ENCODE measurements at regions not wholly inside any gene's neighbourhood (a gene's known extent, or its start where the extent isn't known, plus 50 kb on each side); places are given as distances from the start of the nearest gene placed in this dataset.

DNA sequence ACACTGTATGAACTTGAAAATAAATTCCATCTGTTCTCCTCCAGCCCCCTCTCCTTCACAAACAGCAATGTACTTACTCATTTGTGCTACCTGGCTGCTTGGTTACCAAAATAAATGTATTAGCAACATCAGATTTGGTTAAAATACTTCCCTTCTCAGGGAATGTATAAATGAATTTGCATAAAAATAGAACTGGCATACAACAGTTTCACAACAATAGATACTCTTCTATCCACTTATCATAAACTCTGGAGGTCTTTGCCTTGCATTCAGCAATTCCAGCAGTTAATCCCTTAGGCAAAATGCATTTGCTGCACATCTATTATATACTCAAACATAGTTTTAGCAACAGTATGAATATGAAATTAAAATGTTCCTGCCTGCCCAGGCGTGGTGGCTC, 658.2 kb downstream of the CENPC start:
- intact Hi-C loops (cut with DNase I; ENCODE audit: low total_unique reads): no loop called here
- DNase-seq: no peak
- Histone ChIP-seq H3K27ac (no peak overlapping the region), H3K9me3 (peaks cover 0 to 16% (median 8%) of the 10 kb centered on the region in 8 donors), H3K4me1 (no peaks in the 10 kb centered on the region), H3K27me3 (replicated peaks in 1 of 7) (no peaks in the 10 kb centered on the region), H3K36me3 (no peaks in the 10 kb centered on the region), H3K4me3 (no peak overlapping the region)
- 67 to 94% (median 83%) methylated on average over 1 of the region's 1 CpG for WGBS, 5 donors
- TF ChIP-seq POLR2A (IDR thresholded peaks at IDR 0.05): no peak
- TF ChIP-seq, protein P1, sequence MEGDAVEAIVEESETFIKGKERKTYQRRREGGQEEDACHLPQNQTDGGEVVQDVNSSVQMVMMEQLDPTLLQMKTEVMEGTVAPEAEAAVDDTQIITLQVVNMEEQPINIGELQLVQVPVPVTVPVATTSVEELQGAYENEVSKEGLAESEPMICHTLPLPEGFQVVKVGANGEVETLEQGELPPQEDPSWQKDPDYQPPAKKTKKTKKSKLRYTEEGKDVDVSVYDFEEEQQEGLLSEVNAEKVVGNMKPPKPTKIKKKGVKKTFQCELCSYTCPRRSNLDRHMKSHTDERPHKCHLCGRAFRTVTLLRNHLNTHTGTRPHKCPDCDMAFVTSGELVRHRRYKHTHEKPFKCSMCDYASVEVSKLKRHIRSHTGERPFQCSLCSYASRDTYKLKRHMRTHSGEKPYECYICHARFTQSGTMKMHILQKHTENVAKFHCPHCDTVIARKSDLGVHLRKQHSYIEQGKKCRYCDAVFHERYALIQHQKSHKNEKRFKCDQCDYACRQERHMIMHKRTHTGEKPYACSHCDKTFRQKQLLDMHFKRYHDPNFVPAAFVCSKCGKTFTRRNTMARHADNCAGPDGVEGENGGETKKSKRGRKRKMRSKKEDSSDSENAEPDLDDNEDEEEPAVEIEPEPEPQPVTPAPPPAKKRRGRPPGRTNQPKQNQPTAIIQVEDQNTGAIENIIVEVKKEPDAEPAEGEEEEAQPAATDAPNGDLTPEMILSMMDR (IDR thresholded peaks at IDR 0.05 in 8 of 11, conservative IDR thresholded peaks at IDR 0.05 in 3 of 11): no peak
- no peak for TF ChIP-seq POLR2AphosphoS5 (IDR thresholded peaks at IDR 0.05)

DNA sequence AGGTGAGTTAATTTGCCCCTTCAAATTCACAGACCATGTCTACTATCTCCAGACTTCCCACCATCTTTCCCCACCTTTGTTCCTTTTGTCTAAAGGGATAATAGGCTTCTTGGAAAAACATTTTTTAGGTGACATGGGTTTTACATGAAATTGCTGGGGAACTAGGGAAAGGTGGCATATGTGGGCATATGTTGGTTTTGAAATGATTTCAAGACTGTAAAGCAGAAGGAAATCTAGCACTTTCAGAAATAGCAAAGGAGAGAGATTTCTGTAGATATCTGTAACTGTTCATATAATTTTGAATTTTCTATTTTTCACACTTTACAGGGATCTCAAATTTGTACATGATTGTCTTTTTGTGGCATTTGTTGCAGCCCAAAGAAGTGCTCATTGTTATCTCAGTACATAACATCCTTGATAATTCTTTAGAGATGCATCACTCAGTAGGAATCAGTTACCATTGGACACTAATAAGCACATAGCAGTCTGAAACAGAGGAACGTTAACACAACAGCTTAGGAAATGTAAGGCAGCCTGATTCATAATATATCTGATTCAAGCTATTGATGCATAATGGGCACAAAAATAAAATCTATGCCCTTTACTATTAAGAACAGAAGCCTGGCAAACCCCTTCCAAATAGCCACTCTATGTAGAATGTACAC, 659.7 kb downstream of the CENPC start:
- peaks cover 0 to 18% (median 8%) of the 10 kb centered on the region in 8 donors for H3K9me3 ChIP-seq

DNA sequence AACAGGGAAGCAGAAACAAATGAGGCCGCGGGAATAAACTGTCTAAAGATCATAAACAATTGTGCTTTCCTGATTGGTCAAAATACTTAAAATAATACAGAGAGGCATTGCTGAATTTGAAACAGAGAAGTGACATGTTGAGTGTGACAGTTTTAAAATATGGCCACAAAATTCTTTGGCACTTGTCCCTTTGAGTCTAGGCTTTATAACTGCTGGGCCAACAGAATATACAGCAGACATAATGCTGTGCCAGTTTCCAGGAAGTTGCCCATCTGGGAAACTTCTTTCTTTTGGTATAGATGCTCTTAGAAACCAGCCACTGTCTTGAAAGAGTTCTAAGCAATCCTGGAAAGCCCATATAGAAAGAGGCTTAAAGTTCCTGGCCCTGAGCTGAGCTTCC, 668.4 kb downstream of the CENPC start:
- 84 to 98% (median 95%) methylated on average over 2 of the region's 2 CpGs for WGBS, 5 donors
- H3K27me3 ChIP-seq (replicated peaks in 1 of 7): no peaks in the 10 kb centered on the region
- no peak for DNase-seq
- H3K4me1 ChIP-seq: no peaks in the 10 kb centered on the region
- intact Hi-C loops (cut with DNase I; ENCODE audit: low total_unique reads): no loop called here
- H3K9me3 ChIP-seq: peaks cover 0 to 4% (median 0%) of the 10 kb centered on the region in 8 donors
- TF ChIP-seq POLR2A (IDR thresholded peaks at IDR 0.05): no peak
- no peak for TF ChIP-seq POLR2AphosphoS5 (IDR thresholded peaks at IDR 0.05)
- TF ChIP-seq, protein P1 (IDR thresholded peaks at IDR 0.05 in 8 of 11, conservative IDR thresholded peaks at IDR 0.05 in 3 of 11): no peak
- no peak overlapping the region for H3K27ac ChIP-seq
- H3K4me3 ChIP-seq: no peak overlapping the region
- no peaks in the 10 kb centered on the region for H3K36me3 ChIP-seq

More for the DNA sequence above, 659.7 kb downstream of the CENPC start:
- Histone ChIP-seq H3K27me3 (replicated peaks in 1 of 7) (no peaks in the 10 kb centered on the region), H3K27ac (no peak overlapping the region), H3K4me3 (no peak overlapping the region), H3K4me1 (no peaks in the 10 kb centered on the region), H3K36me3 (no peaks in the 10 kb centered on the region)
- intact Hi-C loops (cut with DNase I; ENCODE audit: low total_unique reads): no loop called here
- DNase-seq: no peak
- 85 to 100% (median 94%) methylated on average over 1 of the region's 1 CpG for WGBS, 5 donors
- TF ChIP-seq POLR2AphosphoS5 (IDR thresholded peaks at IDR 0.05): no peak
- TF ChIP-seq, protein P1 (IDR thresholded peaks at IDR 0.05 in 8 of 11, conservative IDR thresholded peaks at IDR 0.05 in 3 of 11): no peak
- TF ChIP-seq POLR2A (IDR thresholded peaks at IDR 0.05): no peak

DNA sequence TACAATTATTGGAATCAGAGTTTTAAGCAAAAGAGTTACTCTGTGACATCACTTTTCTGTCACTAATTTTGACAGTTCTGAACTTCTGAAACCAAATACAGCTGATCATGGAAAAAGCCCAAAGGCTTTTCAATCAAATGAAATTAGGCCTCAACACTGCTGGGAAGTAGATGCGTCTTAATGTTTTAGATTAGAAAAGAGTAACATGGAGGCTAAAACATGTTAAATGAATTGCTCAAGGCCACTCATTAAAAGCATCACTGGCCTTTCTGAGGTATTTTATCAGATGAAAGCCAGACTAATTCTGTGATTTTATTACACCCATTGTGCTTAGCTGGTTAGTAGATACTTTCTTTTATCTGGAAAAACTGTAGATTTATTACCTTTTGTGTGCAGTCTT, 672.6 kb downstream of the CENPC start:
- Histone ChIP-seq H3K27me3 (replicated peaks in 1 of 7) (no peaks in the 10 kb centered on the region), H3K4me1 (no peaks in the 10 kb centered on the region), H3K4me3 (no peak overlapping the region), H3K36me3 (no peaks in the 10 kb centered on the region), H3K9me3 (no peaks in the 10 kb centered on the region), H3K27ac (no peak overlapping the region)
- TF ChIP-seq POLR2AphosphoS5 (IDR thresholded peaks at IDR 0.05): no peak
- TF ChIP-seq POLR2A (IDR thresholded peaks at IDR 0.05): no peak
- TF ChIP-seq, protein P1 (IDR thresholded peaks at IDR 0.05 in 8 of 11, conservative IDR thresholded peaks at IDR 0.05 in 3 of 11): no peak
- WGBS, 5 donors: 93 to 100% (median 95%) methylated on average over 1 of the region's 1 CpG
- intact Hi-C loops (cut with DNase I; ENCODE audit: low total_unique reads): no loop called here
- no peak for DNase-seq
